T-helper 17 cell (primary cell): ENCODE measurements at regions not wholly inside any gene's neighbourhood (a gene's known extent, or its start where the extent isn't known, plus 50 kb on each side); places are given as distances from the start of the nearest gene placed in this dataset.

Experiments
- ATAC-seq: fragments of 150-1000 bp; cut with Tn5 transposase; 2 replicates; pipeline ENCODE4 v1.10.0; 2021; ENCODE audit warnings: mild to moderate bottlenecking, moderate library complexity
- DNase-seq, 3 donors: peaks; one replicate each; pipeline versions ENCODE4 v3.0.0 to v3.0.0-alpha.2; 2020 to 2021
- H3K9me3 ChIP-seq: one replicate; pipeline ENCODE4 v1.7.0; 2013; ENCODE audit warnings: low read length, mild to moderate bottlenecking; ENCODE audit not compliant: control insufficient read depth, poor library complexity, severe bottlenecking
- H3K27ac Mint-ChIP-seq: one replicate; pipeline ENCODE4 v1.8.0; 2022; ENCODE audit warnings: mild to moderate bottlenecking, moderate library complexity, mixed read lengths
- H3K27me3 Mint-ChIP-seq: one replicate; pipeline ENCODE4 v1.8.0; 2022; ENCODE audit warnings: mixed read lengths
- H3K36me3 Mint-ChIP-seq: one replicate; pipeline ENCODE4 v1.8.0; 2022; ENCODE audit warnings: low read depth, mixed read lengths
- H3K4me1 Mint-ChIP-seq: one replicate; pipeline ENCODE4 v1.8.0; 2022; ENCODE audit warnings: mild to moderate bottlenecking, mixed read lengths
- H3K4me3 Mint-ChIP-seq: one replicate; pipeline ENCODE4 v1.8.0; 2022; ENCODE audit warnings: mild to moderate bottlenecking, moderate library complexity, mixed read lengths

DNA sequence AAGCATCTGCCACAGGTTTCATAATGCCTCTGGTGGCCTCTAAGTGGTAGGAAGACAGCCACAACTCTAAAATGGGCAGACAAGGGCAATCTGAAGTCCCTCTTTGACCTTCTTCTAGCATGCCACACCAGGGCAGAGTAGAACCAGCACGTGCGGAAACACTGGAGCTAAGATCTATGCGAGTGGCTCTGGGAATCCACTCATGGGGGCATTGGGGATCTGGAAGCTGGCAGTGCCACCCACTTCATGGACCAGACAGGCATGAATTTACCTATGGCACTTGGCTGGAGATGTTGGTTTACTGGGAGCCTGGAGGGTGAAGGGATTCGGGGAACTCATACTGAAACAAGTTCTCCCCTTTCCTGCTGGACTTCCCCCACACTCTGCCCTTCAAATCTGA lies 337.4 kb downstream of the MIAT start:
- H3K9me3 ChIP-seq, result no peaks in the 10 kb centered on the region
- Mint-ChIP-seq H3K27ac (no peak overlapping the region), H3K27me3 (peaks cover 6% of the 10 kb centered on the region), H3K36me3 (no peaks in the 10 kb centered on the region), H3K4me1 (peaks cover 2% of the 10 kb centered on the region), H3K4me3 (no peak overlapping the region)
- no peak for DNase-seq
- no peak for ATAC-seq

DNA sequence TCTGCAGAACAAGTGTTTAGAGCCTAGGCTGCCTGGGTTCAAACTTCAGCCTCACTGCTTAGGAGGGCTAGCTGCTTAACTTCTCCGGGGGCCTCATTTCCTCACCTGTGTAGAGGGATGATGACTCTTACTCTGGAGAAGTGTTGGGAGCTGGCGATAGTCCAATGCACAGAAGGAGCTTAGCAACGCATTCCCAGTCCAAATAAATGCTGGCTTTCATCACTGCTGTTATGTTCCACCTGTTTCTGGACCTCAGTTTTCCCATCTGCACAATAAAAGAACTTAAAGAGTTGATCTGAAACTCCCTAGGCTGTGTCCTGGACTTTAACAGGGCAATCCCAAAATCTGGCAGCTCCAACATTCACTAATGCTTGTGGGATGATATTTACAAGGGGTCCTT lies 337.8 kb downstream of the MIAT start:
- Mint-ChIP-seq H3K4me1 (peaks cover 2% of the 10 kb centered on the region), H3K27ac (no peak overlapping the region), H3K4me3 (no peak overlapping the region), H3K27me3 (peaks cover 6% of the 10 kb centered on the region), H3K36me3 (no peaks in the 10 kb centered on the region)
- H3K9me3 ChIP-seq, result no peaks in the 10 kb centered on the region
- no peak for ATAC-seq
- no peak for DNase-seq

DNA sequence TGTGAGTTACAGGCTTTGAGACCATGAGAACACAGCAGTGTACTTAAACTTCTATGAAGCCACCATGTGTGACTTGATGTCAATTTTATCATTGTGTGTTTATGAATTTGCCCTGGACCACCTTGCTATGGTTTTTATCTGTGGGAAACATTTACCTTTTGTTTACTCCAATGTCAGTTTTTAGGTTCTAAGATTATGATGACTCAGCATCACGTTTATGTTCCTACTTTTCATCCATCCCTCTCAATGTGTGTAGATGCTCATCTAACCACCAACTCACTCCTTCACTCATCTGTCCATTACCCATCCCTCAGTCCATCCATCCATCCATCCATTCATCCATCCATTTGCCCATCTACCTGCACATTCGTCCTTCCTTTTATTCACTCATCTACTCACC lies 338.8 kb downstream of the MIAT start:
- H3K36me3 Mint-ChIP-seq, result no peaks in the 10 kb centered on the region

DNA sequence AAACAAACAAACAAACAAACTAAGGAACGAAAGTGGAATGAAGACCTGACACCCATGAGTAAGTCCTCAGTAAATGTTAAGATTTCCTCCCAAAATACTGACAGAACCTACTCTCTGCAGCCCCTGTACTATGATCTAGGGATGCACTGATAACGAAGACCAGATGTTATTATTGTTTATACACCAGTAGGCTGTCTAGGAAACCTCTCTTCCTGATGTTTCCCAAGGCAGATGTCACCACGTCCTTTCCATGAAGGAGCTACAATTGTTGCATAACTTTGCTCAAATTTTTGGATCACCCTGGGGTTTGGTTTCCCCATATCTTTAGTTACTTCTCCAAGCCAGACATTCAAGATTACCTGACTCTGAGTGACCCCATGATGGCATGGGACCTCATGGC lies 340.7 kb downstream of the MIAT start:
- ATAC-seq (no peak), DNase-seq (no peak)
- no peak overlapping the region for H3K27ac Mint-ChIP-seq
- H3K36me3 Mint-ChIP-seq, result no peaks in the 10 kb centered on the region
- H3K9me3 ChIP-seq, result no peaks in the 10 kb centered on the region
- H3K4me1 Mint-ChIP-seq, result peaks cover 2% of the 10 kb centered on the region
- no peak overlapping the region for H3K4me3 Mint-ChIP-seq
- H3K27me3 Mint-ChIP-seq, result peaks cover 14% of the 10 kb centered on the region

More for the DNA sequence above, 338.8 kb downstream of the MIAT start:
- Mint-ChIP-seq H3K4me3 (no peak overlapping the region), H3K4me1 (peaks cover 2% of the 10 kb centered on the region), H3K27ac (no peak overlapping the region), H3K27me3 (peaks cover 6% of the 10 kb centered on the region)
- no peak for ATAC-seq
- no peak for DNase-seq
- H3K9me3 ChIP-seq, result no peaks in the 10 kb centered on the region

DNA sequence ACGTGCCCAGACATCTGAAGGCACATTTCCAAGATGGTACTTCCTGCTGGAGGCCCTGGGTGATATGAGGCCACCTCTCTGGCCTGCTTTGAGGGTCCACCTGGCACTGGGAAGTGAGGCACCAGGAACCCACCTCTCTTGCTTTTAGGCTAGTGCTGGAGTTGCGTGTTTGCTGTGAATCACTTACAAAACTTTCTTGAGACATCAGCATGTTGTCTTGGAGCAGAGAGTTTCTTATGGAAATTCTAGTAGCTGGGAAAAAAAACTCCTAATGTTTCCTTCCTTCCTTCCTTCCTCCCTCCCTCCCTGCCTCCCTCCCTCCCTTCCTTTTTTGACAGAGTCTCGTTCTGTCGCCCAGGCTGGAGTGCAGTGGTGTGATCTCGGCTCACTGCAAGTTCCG lies 341.3 kb downstream of the MIAT start:
- Mint-ChIP-seq H3K4me1 (peaks cover 2% of the 10 kb centered on the region), H3K36me3 (no peaks in the 10 kb centered on the region), H3K27me3 (peaks cover 14% of the 10 kb centered on the region), H3K27ac (no peak overlapping the region), H3K4me3 (no peak overlapping the region)
- ATAC-seq, result no peak
- DNase-seq, result no peak
- no peaks in the 10 kb centered on the region for H3K9me3 ChIP-seq

DNA sequence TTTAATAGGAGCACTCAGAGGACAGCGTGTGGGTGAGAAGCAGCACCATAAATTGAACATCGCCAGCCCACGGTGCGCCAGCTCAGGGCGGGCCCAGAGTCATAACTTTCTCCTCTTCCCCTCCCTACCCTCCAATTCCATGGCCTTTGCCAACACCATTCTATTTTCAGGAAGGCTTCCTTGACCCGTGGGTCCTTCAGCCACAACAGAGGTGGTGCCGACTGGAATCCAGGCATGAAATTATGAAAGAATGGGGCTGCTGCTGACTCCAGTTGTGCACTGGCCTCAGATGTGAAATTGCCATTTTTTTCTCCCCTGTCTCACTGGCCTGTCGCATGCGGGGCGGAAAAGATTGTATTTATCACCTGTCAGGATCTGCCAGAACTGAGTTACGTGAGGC lies 345.9 kb downstream of the MIAT start:
- H3K4me3 Mint-ChIP-seq, result no peak overlapping the region
- peaks cover 9% of the 10 kb centered on the region for H3K27me3 Mint-ChIP-seq
- peaks cover 2% of the 10 kb centered on the region for H3K4me1 Mint-ChIP-seq
- no peak overlapping the region for H3K27ac Mint-ChIP-seq
- DNase-seq (no peak), ATAC-seq (no peak)
- no peaks in the 10 kb centered on the region for H3K36me3 Mint-ChIP-seq
- H3K9me3 ChIP-seq, result no peaks in the 10 kb centered on the region

DNA sequence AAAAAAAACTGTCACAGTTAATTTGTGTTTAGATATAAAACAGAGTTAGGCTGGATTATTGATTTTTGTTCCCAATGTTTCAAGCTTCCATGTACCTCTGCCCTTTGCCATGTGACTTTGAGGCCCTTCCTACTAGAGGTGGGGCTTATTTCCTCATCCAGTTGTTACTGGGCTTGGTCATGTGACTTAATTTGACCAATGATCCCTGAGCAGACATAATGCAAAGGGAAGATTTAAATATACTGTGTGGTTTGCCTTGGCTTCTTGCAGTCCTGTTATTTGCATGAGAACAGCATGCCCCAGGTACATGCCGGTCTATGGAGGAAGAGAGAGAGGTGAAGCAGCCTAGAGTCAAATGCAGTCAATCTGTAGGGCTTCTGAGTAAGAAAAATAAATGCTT lies 347.0 kb downstream of the MIAT start:
- H3K4me1 Mint-ChIP-seq, result peaks cover under 1% of the 10 kb centered on the region
- no peak overlapping the region for H3K4me3 Mint-ChIP-seq

DNA sequence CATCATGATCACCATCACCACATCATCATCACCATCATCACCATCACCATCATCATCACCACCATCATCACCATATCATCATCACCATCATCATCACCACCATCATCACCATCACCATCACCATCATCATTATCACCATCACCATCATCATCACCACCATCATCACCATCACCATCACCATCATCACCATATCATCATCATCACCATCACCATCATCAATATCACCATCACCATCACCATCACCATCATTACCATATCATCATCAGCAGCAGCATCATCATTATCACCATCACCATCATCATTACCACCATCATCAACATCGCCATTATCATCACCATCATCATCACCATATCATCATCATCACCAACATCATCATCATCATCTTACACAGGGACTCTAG lies 351.1 kb downstream of the MIAT start:
- Mint-ChIP-seq H3K27ac (no peak overlapping the region), H3K36me3 (no peaks in the 10 kb centered on the region), H3K4me1 (no peaks in the 10 kb centered on the region)

More for the DNA sequence above, 347.0 kb downstream of the MIAT start:
- H3K9me3 ChIP-seq, result no peaks in the 10 kb centered on the region
- ATAC-seq, result no peak
- Mint-ChIP-seq H3K27ac (no peak overlapping the region), H3K27me3 (peaks cover 9% of the 10 kb centered on the region), H3K36me3 (no peaks in the 10 kb centered on the region)
- no peak for DNase-seq

DNA sequence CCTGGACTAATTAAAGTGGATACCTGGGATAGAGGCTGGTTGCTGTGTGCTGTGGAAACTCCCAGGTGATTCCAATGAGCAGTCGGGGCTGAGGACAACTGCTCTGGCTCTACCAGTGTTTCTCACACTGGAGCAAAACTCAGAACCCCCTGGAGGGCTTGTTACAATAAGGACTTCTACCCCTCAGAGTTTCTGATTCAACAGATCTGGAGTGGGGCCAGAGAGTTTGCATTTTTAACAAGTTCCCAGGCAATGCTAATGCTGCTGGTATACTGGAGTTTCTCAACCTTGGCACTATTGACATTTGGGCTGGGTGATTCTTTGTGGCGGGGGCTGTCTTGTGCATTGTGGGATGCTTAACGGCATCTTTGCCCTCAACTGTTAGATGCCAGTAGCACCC lies 353.7 kb downstream of the MIAT start:
- H3K27me3 Mint-ChIP-seq, result no peaks in the 10 kb centered on the region
- no peak for DNase-seq
- no peak overlapping the region for H3K4me3 Mint-ChIP-seq
- no peaks in the 10 kb centered on the region for H3K9me3 ChIP-seq
- no peak for ATAC-seq
- H3K27ac Mint-ChIP-seq, result no peak overlapping the region
- H3K4me1 Mint-ChIP-seq, result no peaks in the 10 kb centered on the region
- H3K36me3 Mint-ChIP-seq, result no peaks in the 10 kb centered on the region

More for the DNA sequence above, 351.1 kb downstream of the MIAT start:
- ATAC-seq (no peak), DNase-seq (no peak)
- H3K9me3 ChIP-seq, result no peaks in the 10 kb centered on the region
- Mint-ChIP-seq H3K4me3 (no peak overlapping the region), H3K27me3 (no peaks in the 10 kb centered on the region)

DNA sequence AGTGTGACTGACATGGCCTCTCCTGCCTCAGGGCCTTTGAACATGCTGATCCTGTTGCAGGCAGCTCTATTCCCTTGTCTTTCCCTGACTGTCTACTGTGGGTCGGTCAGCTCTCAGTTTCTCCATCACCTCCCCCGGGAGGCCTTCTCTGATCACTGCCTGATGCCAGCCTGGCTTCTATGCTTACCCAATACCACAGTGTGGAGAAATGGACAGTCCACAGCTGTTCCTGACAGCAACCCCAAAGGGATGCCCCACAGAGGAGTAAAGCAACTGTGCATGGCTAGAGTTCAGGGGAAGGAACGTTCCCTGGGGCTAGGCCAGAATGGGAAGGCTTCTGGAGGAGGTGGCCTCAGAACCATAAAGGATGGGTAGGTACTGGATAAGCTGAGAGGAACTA lies 354.3 kb downstream of the MIAT start:
- ATAC-seq (no peak), DNase-seq (no peak)
- Mint-ChIP-seq H3K36me3 (no peaks in the 10 kb centered on the region), H3K4me1 (no peaks in the 10 kb centered on the region), H3K27ac (no peak overlapping the region), H3K27me3 (no peaks in the 10 kb centered on the region), H3K4me3 (no peak overlapping the region)
- no peaks in the 10 kb centered on the region for H3K9me3 ChIP-seq

DNA sequence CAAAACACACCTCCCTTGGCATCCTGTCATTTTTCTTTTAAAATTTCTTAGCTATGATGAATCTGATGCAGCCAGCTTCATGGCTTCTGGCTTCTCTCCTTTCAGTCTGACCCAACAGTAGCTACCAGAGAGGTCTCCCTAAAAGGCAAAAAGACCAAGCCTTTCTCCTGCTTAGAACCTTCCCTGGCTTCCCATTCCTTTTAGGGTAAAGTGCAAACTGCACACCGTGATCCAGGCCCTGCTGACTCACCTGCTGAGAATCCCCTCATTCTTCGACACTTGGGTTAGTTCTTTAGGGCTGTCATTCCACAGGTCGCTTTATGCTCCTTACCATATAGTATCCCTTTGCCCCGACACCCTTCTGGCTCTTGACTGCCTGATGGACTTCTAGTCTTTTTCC lies 362.4 kb downstream of the MIAT start:
- H3K27me3 Mint-ChIP-seq, result peaks cover 14% of the 10 kb centered on the region
- no peaks in the 10 kb centered on the region for H3K9me3 ChIP-seq
- H3K27ac Mint-ChIP-seq, result no peak overlapping the region
- H3K4me1 Mint-ChIP-seq, result no peaks in the 10 kb centered on the region
- DNase-seq, result no peak
- H3K36me3 Mint-ChIP-seq, result no peaks in the 10 kb centered on the region
- H3K4me3 Mint-ChIP-seq, result no peak overlapping the region
- ATAC-seq, result no peak

DNA sequence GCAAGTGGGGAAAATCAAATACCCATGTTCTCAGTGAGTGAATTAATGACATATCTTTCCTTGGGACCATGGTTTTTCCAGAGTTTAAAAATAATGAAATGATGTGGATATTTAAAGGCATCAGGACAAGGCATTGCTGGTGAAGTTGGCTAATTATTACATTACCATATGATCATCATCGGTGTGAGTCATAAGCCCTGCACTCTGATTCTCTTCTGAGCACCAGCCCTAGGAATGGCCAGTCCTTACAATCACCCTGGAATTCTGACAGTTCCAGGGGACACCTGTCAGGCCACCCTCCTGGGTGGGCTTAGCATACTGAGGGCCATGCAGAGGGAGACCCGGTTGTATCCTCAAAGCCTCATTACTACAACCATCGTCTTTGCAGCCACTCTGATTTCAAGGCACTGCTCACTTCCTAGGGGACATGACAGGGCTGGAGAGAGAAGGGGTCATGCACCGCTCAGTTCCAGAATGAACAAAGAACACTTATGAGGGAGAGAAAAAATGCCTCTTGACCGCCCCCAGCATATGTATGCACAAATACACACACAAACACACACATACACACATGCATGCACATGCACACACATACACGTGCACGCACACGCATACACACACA lies 365.0 kb downstream of the MIAT start:
- no peak overlapping the region for H3K27ac Mint-ChIP-seq
- H3K36me3 Mint-ChIP-seq, result no peaks in the 10 kb centered on the region
- ATAC-seq (no peak), DNase-seq (no peak)
- no peaks in the 10 kb centered on the region for H3K4me1 Mint-ChIP-seq
- H3K9me3 ChIP-seq, result no peaks in the 10 kb centered on the region
- H3K4me3 Mint-ChIP-seq, result no peak overlapping the region
- H3K27me3 Mint-ChIP-seq, result peaks cover 22% of the 10 kb centered on the region

DNA sequence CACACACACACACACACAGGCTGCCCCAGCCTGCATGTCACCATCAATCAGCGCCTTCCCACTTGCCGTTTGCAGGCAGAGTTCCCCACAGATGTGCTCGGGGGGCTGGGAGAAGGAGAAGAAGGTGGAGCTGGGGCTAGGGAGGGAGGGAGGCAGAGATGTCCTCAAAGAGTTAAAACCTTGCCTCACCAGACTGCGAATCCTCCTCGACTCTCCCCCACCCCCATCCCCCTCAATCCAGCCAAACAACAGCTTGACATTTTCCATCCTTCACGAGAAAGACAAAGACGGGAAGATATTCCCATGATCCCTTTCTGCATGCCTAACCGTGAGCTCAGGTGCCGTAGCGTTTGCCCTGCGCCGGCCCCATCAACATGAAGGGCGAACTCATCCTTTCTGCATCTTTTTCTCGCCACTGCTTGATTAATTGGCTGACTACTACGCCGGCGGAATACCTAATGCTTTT lies 365.5 kb downstream of the MIAT start:
- Mint-ChIP-seq H3K4me3 (no peak overlapping the region), H3K27ac (no peak overlapping the region), H3K27me3 (peaks cover 22% of the 10 kb centered on the region), H3K4me1 (no peaks in the 10 kb centered on the region), H3K36me3 (no peaks in the 10 kb centered on the region)
- no peaks in the 10 kb centered on the region for H3K9me3 ChIP-seq
- no peak for ATAC-seq
- no peak for DNase-seq

DNA sequence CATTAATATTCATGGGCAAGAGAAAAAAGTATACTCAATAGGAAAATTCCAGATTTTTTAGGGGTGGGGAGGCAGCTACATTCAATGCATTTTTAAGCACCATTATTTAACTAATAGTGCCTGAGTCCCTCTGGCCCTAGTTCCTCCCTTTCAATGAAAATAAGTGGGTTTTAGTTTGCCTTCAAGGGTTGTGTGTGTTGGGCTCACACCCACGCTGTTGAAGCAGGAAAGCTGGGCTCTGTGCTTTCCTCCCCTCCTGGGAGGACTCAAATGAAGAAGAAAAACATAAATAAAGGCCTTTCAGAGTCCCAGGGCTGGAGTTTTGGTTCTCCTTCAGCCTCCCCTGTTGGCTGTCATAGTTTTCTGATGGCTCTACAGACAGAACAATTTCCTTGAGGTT lies 366.2 kb downstream of the MIAT start:
- H3K4me1 Mint-ChIP-seq, result no peaks in the 10 kb centered on the region
- no peak overlapping the region for H3K27ac Mint-ChIP-seq
- peaks cover 22% of the 10 kb centered on the region for H3K27me3 Mint-ChIP-seq
- DNase-seq (no peak), ATAC-seq (no peak)
- no peaks in the 10 kb centered on the region for H3K9me3 ChIP-seq
- no peak overlapping the region for H3K4me3 Mint-ChIP-seq
- H3K36me3 Mint-ChIP-seq, result no peaks in the 10 kb centered on the region
